H9 (cell line): ENCODE measurements at regions not wholly inside any gene's neighbourhood (a gene's known extent, or its start where the extent isn't known, plus 50 kb on each side); places are given as distances from the start of the nearest gene placed in this dataset.

ENCODE experiments used
- DNase-seq: peaks from one replicate; pipeline ENCODE4 v3.0.0-alpha.2; 2017
- H2AFZ ChIP-seq: one replicate; pipeline ENCODE4 v1.6.1; 2013; ENCODE audit warnings: mild to moderate bottlenecking, low read length, control low read depth, moderate library complexity
- H2AK5ac ChIP-seq: 2 replicates; pipeline ENCODE4 v1.6.1; 2013; ENCODE audit warnings: low read length, control low read depth, mixed read lengths; ENCODE audit not compliant: insufficient read length
- H2BK120ac ChIP-seq: one replicate; pipeline ENCODE4 v1.6.1; 2013; ENCODE audit warnings: low read depth, mild to moderate bottlenecking, low read length, control low read depth, inconsistent platforms; ENCODE audit not compliant: poor library complexity, severe bottlenecking
- H2BK12ac ChIP-seq: 2 replicates; pipeline ENCODE4 v1.6.1; 2013; ENCODE audit warnings: low read length, control low read depth, mixed read lengths, low read depth; ENCODE audit not compliant: insufficient read length
- H2BK15ac ChIP-seq: 2 replicates; pipeline ENCODE4 v1.6.1; 2013; ENCODE audit warnings: low read depth, low read length, control low read depth
- H2BK20ac ChIP-seq: one replicate; pipeline ENCODE4 v1.6.1; 2013; ENCODE audit warnings: low read depth, mild to moderate bottlenecking, low read length, control low read depth, inconsistent platforms; ENCODE audit not compliant: poor library complexity, severe bottlenecking
- H2BK5ac ChIP-seq: 2 replicates; pipeline ENCODE4 v1.6.1; 2013; ENCODE audit warnings: low read length, control low read depth, mixed read lengths; ENCODE audit not compliant: insufficient read length
- H3K14ac ChIP-seq: 2 replicates; pipeline ENCODE4 v1.6.1; 2013; ENCODE audit warnings: low read length, control low read depth; ENCODE audit not compliant: insufficient read depth
- H3K18ac ChIP-seq: 2 replicates; pipeline ENCODE4 v1.6.1; 2013; ENCODE audit warnings: low read depth, mild to moderate bottlenecking, mixed read lengths, low read length, control low read depth; ENCODE audit not compliant: insufficient read length
- H3K23ac ChIP-seq: 2 replicates; pipeline ENCODE4 v1.6.1; 2013; ENCODE audit warnings: low read length, control low read depth, mixed read lengths, low read depth; ENCODE audit not compliant: insufficient read length
- H3K23me2 ChIP-seq: 2 replicates; pipeline ENCODE4 v1.6.1; 2013; ENCODE audit warnings: low read depth, mild to moderate bottlenecking, mixed read lengths, low read length, control low read depth; ENCODE audit not compliant: insufficient read length, poor library complexity, severe bottlenecking
- H3K27ac ChIP-seq: 2 replicates; pipeline ENCODE4 v1.5.1; 2013; ENCODE audit warnings: low read length, control low read depth, mixed read lengths, low read depth; ENCODE audit not compliant: insufficient read length
- H3K27me3 ChIP-seq: 2 replicates; pipeline ENCODE4 v1.6.1; 2013; ENCODE audit warnings: low read length, control low read depth, inconsistent platforms; ENCODE audit not compliant: insufficient read depth
- H3K4ac ChIP-seq: 2 replicates; pipeline ENCODE4 v1.6.1; 2013; ENCODE audit warnings: low read depth, mild to moderate bottlenecking, control low read depth, inconsistent platforms, low read length, moderate library complexity
- H3K4me1 ChIP-seq: 2 replicates; pipeline ENCODE4 v1.6.1; 2013; ENCODE audit warnings: low read length, control low read depth, inconsistent platforms; ENCODE audit not compliant: insufficient read depth
- H3K4me2 ChIP-seq: 2 replicates; pipeline ENCODE4 v1.6.1; 2013; ENCODE audit warnings: low read length, control low read depth, mixed read lengths; ENCODE audit not compliant: insufficient read length, insufficient read depth
- H3K56ac ChIP-seq: 2 replicates; pipeline ENCODE4 v1.6.1; 2013; ENCODE audit warnings: low read depth, mild to moderate bottlenecking, mixed read lengths, low read length, control low read depth; ENCODE audit not compliant: insufficient read length
- H3K79me1 ChIP-seq: 2 replicates; pipeline ENCODE4 v1.6.1; 2013; ENCODE audit warnings: low read depth, mild to moderate bottlenecking, moderate library complexity, low read length, control low read depth, inconsistent platforms; ENCODE audit not compliant: insufficient read depth, poor library complexity, severe bottlenecking
- H3K79me2 ChIP-seq: 2 replicates; pipeline ENCODE4 v1.6.1; 2013; ENCODE audit warnings: low read length, control low read depth, inconsistent platforms; ENCODE audit not compliant: insufficient read depth
- H3K9ac ChIP-seq: 2 replicates; pipeline ENCODE4 v1.6.1; 2013; ENCODE audit warnings: low read length, control low read depth, mixed read lengths; ENCODE audit not compliant: insufficient read length; ENCODE audit errors: extremely low read depth
- H3K9me3 ChIP-seq: one replicate; pipeline ENCODE4 v1.6.1; 2013; ENCODE audit warnings: low read depth, low read length, inconsistent platforms; ENCODE audit not compliant: control insufficient read depth
- H3T11ph ChIP-seq: one replicate; pipeline ENCODE4 v1.6.1; 2013; ENCODE audit warnings: mild to moderate bottlenecking, low read length, control low read depth, inconsistent platforms
- H4K20me1 ChIP-seq: one replicate; pipeline ENCODE4 v1.6.1; 2013; ENCODE audit not compliant: control insufficient read depth, insufficient read length, insufficient read depth
- H4K5ac ChIP-seq: 2 replicates; pipeline ENCODE4 v1.6.1; 2013; ENCODE audit warnings: low read depth, mild to moderate bottlenecking, mixed read lengths, low read length, control low read depth; ENCODE audit not compliant: insufficient read length
- H4K8ac ChIP-seq: replicated peaks from 2 replicates; pipeline ENCODE4 v1.6.1; 2013; ENCODE audit warnings: low read length, control low read depth, mixed read lengths, low read depth; ENCODE audit not compliant: insufficient read length
- H4K91ac ChIP-seq: 2 replicates; pipeline ENCODE4 v1.6.1; 2013; ENCODE audit warnings: low read depth, mild to moderate bottlenecking, moderate library complexity, mixed read lengths, low read length, control low read depth; ENCODE audit not compliant: insufficient read length
- H3K27ac Mint-ChIP-seq, 3 experiments: 2 replicates in 2 of 3; 3 replicates in 1 of 3; pipeline ENCODE4 v1.8.0; 2020 to 2021; ENCODE audit warnings: mixed read lengths in 3 of 3, mild to moderate bottlenecking in 1 of 3, moderate library complexity in 1 of 3
- H3K27me3 Mint-ChIP-seq: 2 replicates; pipeline ENCODE4 v1.8.0; 2021; ENCODE audit warnings: low read depth, mild to moderate bottlenecking, moderate library complexity, mixed read lengths
- H3K36me3 Mint-ChIP-seq, 3 experiments: 2 replicates in 2 of 3; 3 replicates in 1 of 3; pipeline ENCODE4 v1.8.0; 2020 to 2021; ENCODE audit warnings: low read depth in 3 of 3, mixed read lengths in 3 of 3; ENCODE audit not compliant: insufficient read depth in 1 of 3
- H3K4me1 Mint-ChIP-seq, 2 experiments: 2 replicates each; pipeline ENCODE4 v1.8.0; 2020; ENCODE audit warnings: mixed read lengths in 2 of 2
- H3K4me3 Mint-ChIP-seq, 2 experiments: 2 replicates in 1 of 2; 3 replicates in 1 of 2; pipeline ENCODE4 v1.8.0; 2020 to 2021; ENCODE audit warnings: mild to moderate bottlenecking in 2 of 2, mixed read lengths in 2 of 2, moderate library complexity in 1 of 2
- H3K9me3 Mint-ChIP-seq, 2 experiments: 2 replicates in 1 of 2; 3 replicates in 1 of 2; pipeline ENCODE4 v1.8.0; 2020; ENCODE audit warnings: mild to moderate bottlenecking in 2 of 2, mixed read lengths in 2 of 2, moderate library complexity in 1 of 2
- CTCF ChIP-seq: fragments of 200-600 bp; sonication (generic); conservative IDR thresholded peaks from 3 replicates; pipeline ENCODE4 v1.8.0; 2021; ENCODE audit warnings: antibody characterized with exemption, mild to moderate bottlenecking
- WGBS: extraction: QIAGEN DNeasy Blood & Tissue Kit; methylation state at CpG from one replicate; pipeline ENCODE4 v1.1.7; 2013; ENCODE audit warnings: missing lambda C conversion rate, low lambda C conversion rate, mixed read lengths; ENCODE audit not compliant: insufficient read length; ENCODE audit errors: extremely low coverage; 5-methylcytosine and 5-hydroxymethylcytosine counted together

- H2BK12ac ChIP-seq: no peak overlapping the region
- H3K18ac ChIP-seq: no peak overlapping the region
- H3K14ac ChIP-seq: no peak overlapping the region
- no peak overlapping the region for H3K27ac ChIP-seq
- H3K79me1 ChIP-seq: no peaks in the 10 kb centered on the region
- H4K8ac ChIP-seq: no peak overlapping the region
- H3K4me1 ChIP-seq: peaks cover 5% of the 10 kb centered on the region
- no peak overlapping the region for H4K5ac ChIP-seq
- no peaks in the 10 kb centered on the region for H3K23me2 ChIP-seq
- Mint-ChIP-seq H3K4me1 (peaks cover 26 to 39% of the 10 kb centered on the region in 2 experiments), H3K36me3 (no peaks in the 10 kb centered on the region), H3K9me3 (no peaks in the 10 kb centered on the region), H3K27ac (no peak overlapping the region), H3K27me3 (peaks cover 56% of the 10 kb centered on the region), H3K4me3 (no peak overlapping the region)
- no peaks in the 10 kb centered on the region for H4K20me1 ChIP-seq
- no peak for TF ChIP-seq CTCF
- no peak overlapping the region for H2BK15ac ChIP-seq
- no CpG with 5 or more reads among the region's 1 CpG for WGBS
- H2BK5ac ChIP-seq: no peak overlapping the region
- no peak overlapping the region for H3T11ph ChIP-seq
- DNase-seq: no peak
- no peak overlapping the region for H2BK20ac ChIP-seq
- no peak overlapping the region for H3K23ac ChIP-seq
- no peak overlapping the region for H3K4ac ChIP-seq
- H2AK5ac ChIP-seq: no peak overlapping the region
- no peak overlapping the region for H3K4me2 ChIP-seq
- H3K79me2 ChIP-seq: no peaks in the 10 kb centered on the region
- H2AFZ ChIP-seq: no peak overlapping the region
- no peak overlapping the region for H3K56ac ChIP-seq
- H3K27me3 ChIP-seq: peaks cover 5% of the 10 kb centered on the region; the same call in 1 of the 2 replicates
- H3K9ac ChIP-seq: no peak overlapping the region
- H4K91ac ChIP-seq: no peak overlapping the region
- no peak overlapping the region for H2BK120ac ChIP-seq
- no peaks in the 10 kb centered on the region for H3K9me3 ChIP-seq
These were observed 257.3 kb downstream of the GRIN2B start for GRCh38 chr12:13724136-13724535.
